MM.1S (cell line): ENCODE measurements at regions not wholly inside any gene's neighbourhood (a gene's known extent, or its start where the extent isn't known, plus 50 kb on each side); places are given as distances from the start of the nearest gene placed in this dataset.

ENCODE experiments used
- DNase-seq: peaks from one replicate; pipeline ENCODE4 v3.0.0-alpha.2; 2015
- H2AFZ ChIP-seq: fragments of 300-600 bp; sonication (generic); 2 replicates; pipeline ENCODE4 v1.6.0; 2016; ENCODE audit warnings: antibody characterized with exemption, low read length
- H3F3A ChIP-seq: fragments of 300-600 bp; sonication (generic); 2 replicates; pipeline ENCODE4 v1.6.1; 2016; ENCODE audit warnings: mild to moderate bottlenecking, antibody characterized with exemption, low read length, moderate library complexity, mixed read lengths; ENCODE audit not compliant: insufficient read depth
- H3K27ac ChIP-seq: fragments of 300-600 bp; sonication (generic); 2 replicates; pipeline ENCODE4 v1.5.1; 2016; ENCODE audit warnings: mild to moderate bottlenecking, low read length
- H3K27me3 ChIP-seq: fragments of 300-600 bp; sonication (generic); replicated peaks from 2 replicates; pipeline ENCODE4 v1.6.0; 2016; ENCODE audit warnings: low read length; ENCODE audit not compliant: insufficient read depth
- H3K36me3 ChIP-seq: fragments of 300-600 bp; sonication (generic); replicated peaks from 2 replicates; pipeline ENCODE4 v1.6.1; 2016; ENCODE audit warnings: mild to moderate bottlenecking, low read length, mixed read lengths; ENCODE audit not compliant: insufficient read depth
- H3K4me1 ChIP-seq: fragments of 300-600 bp; sonication (generic); 2 replicates; pipeline ENCODE4 v1.6.1; 2016; ENCODE audit warnings: low read length, mixed read lengths
- H3K4me2 ChIP-seq: fragments of 300-600 bp; sonication (generic); 2 replicates; pipeline ENCODE4 v1.6.0; 2016; ENCODE audit warnings: low read depth, low read length
- H3K4me3 ChIP-seq: fragments of 300-600 bp; sonication (generic); 2 replicates; pipeline ENCODE4 v1.5.1; 2016; ENCODE audit warnings: low read length, mixed read lengths
- H3K79me2 ChIP-seq: fragments of 300-600 bp; sonication (generic); 2 replicates; pipeline ENCODE4 v1.6.1; 2016; ENCODE audit warnings: mixed run types, low read length, mixed read lengths
- H3K9ac ChIP-seq: fragments of 300-600 bp; sonication (generic); 2 replicates; pipeline ENCODE4 v1.6.1; 2016; ENCODE audit warnings: low read length, mixed read lengths
- H3K9me2 ChIP-seq: fragments of 300-600 bp; sonication (generic); replicated peaks from 2 replicates; pipeline ENCODE4 v1.6.1; 2016; ENCODE audit warnings: mild to moderate bottlenecking, low read length, mixed read lengths; ENCODE audit not compliant: insufficient read depth
- H3K9me3 ChIP-seq: fragments of 300-600 bp; sonication (generic); replicated peaks from 2 replicates; pipeline ENCODE4 v1.6.1; 2016; ENCODE audit warnings: mild to moderate bottlenecking, low read length, mixed read lengths; ENCODE audit not compliant: insufficient read depth
- H4K20me1 ChIP-seq: fragments of 300-600 bp; sonication (generic); 2 replicates; pipeline ENCODE4 v1.6.1; 2016; ENCODE audit warnings: mild to moderate bottlenecking, low read length, moderate library complexity, mixed read lengths; ENCODE audit not compliant: insufficient read depth
- EZH2 ChIP-seq: fragments of 300-600 bp; sonication (generic); optimal IDR thresholded peaks from 2 replicates; pipeline ENCODE3; 2017; ENCODE audit warnings: low read depth, mild to moderate bottlenecking, antibody characterized with exemption, low read length, mixed read lengths
- EZH2phosphoT487 ChIP-seq: fragments of 300-600 bp; sonication (generic); IDR thresholded peaks from 2 replicates; pipeline ENCODE4 v1.6.1; 2018; ENCODE audit warnings: antibody characterized with exemption, low read length
- TF ChIP-seq, protein P1 (sequence below): fragments of 300-600 bp; sonication (generic); IDR thresholded peaks from 2 replicates; pipeline ENCODE4 v1.5.1; 2016; ENCODE audit warnings: antibody characterized with exemption, low read length, mixed read lengths

DNA sequence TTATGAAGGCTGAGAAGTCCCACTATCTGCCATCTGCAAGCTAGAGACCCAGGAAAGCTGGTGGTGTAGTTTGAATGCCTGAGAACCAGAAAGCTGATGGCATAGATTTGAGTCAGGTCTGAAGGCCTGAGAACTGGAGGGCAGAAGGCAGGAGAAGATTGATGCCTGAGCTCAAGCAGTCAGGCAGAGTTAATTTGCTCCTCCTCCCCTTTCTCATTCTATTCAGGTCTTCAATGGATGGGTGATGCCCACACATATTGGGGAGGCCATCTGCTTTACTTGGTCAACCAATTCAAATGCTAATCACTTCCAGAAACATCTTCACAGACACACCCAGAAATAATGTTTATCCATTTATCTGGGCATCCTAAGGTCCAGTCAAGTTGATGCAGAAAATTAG is 87.6 kb upstream of the CPLX2 start:
- H3K4me2 ChIP-seq, result no peak overlapping the region
- no peaks in the 10 kb centered on the region for H3F3A ChIP-seq
- no peak overlapping the region for H3K4me3 ChIP-seq
- no peaks in the 10 kb centered on the region for H3K9me2 ChIP-seq
- H3K9me3 ChIP-seq, result no peaks in the 10 kb centered on the region
- no peak overlapping the region for H3K9ac ChIP-seq
- no peaks in the 10 kb centered on the region for H3K27me3 ChIP-seq
- H2AFZ ChIP-seq, result no peak overlapping the region
- no peak overlapping the region for H3K27ac ChIP-seq
- no peak for DNase-seq
- no peaks in the 10 kb centered on the region for H4K20me1 ChIP-seq
- H3K36me3 ChIP-seq, result no peaks in the 10 kb centered on the region
- TF ChIP-seq, protein P1, sequence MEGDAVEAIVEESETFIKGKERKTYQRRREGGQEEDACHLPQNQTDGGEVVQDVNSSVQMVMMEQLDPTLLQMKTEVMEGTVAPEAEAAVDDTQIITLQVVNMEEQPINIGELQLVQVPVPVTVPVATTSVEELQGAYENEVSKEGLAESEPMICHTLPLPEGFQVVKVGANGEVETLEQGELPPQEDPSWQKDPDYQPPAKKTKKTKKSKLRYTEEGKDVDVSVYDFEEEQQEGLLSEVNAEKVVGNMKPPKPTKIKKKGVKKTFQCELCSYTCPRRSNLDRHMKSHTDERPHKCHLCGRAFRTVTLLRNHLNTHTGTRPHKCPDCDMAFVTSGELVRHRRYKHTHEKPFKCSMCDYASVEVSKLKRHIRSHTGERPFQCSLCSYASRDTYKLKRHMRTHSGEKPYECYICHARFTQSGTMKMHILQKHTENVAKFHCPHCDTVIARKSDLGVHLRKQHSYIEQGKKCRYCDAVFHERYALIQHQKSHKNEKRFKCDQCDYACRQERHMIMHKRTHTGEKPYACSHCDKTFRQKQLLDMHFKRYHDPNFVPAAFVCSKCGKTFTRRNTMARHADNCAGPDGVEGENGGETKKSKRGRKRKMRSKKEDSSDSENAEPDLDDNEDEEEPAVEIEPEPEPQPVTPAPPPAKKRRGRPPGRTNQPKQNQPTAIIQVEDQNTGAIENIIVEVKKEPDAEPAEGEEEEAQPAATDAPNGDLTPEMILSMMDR, result no peak
- TF ChIP-seq EZH2phosphoT487 (no peak), EZH2 (no peak)
- no peaks in the 10 kb centered on the region for H3K79me2 ChIP-seq
- H3K4me1 ChIP-seq, result no peaks in the 10 kb centered on the region

- H3K4me3 ChIP-seq, result no peak overlapping the region
- H3K27me3 ChIP-seq, result no peaks in the 10 kb centered on the region
- H3K27ac ChIP-seq, result no peak overlapping the region
- no peaks in the 10 kb centered on the region for H3K4me1 ChIP-seq
- no peaks in the 10 kb centered on the region for H3K9me2 ChIP-seq
- no peak overlapping the region for H2AFZ ChIP-seq
- no peaks in the 10 kb centered on the region for H4K20me1 ChIP-seq
- no peak for DNase-seq
- H3K79me2 ChIP-seq, result no peaks in the 10 kb centered on the region
- H3K4me2 ChIP-seq, result no peak overlapping the region
- no peak overlapping the region for H3K9ac ChIP-seq
- TF ChIP-seq EZH2phosphoT487, result no peak
- no peak for TF ChIP-seq EZH2
- TF ChIP-seq, protein P1, result no peak
- H3K36me3 ChIP-seq, result no peaks in the 10 kb centered on the region
- H3F3A ChIP-seq, result no peaks in the 10 kb centered on the region
- no peaks in the 10 kb centered on the region for H3K9me3 ChIP-seq
Observed at GRCh38 chr5:175784230-175784629, 87.1 kb upstream of the CPLX2 start.

DNA sequence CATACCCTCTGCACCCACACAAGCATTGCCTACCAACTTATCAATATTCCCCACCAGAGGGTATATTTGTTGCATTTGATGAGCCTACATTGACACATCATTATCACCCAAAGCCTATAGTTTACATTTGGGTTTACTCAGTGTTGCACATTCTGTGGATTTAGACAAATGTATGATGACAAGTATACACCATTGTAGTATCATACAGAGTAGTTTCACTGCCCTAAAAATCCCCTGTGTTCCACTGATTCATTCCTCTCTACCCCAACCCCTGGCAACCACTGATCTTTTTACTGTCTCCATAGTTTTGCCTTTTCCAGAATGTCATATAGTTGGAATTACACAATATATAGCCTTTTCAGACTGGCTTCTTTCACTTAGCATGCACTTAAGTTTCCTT is 85.7 kb upstream of the CPLX2 start:
- Histone ChIP-seq H3K36me3 (no peaks in the 10 kb centered on the region), H3K4me2 (no peak overlapping the region), H2AFZ (no peak overlapping the region), H3K4me3 (no peak overlapping the region), H3K9ac (no peak overlapping the region), H4K20me1 (no peaks in the 10 kb centered on the region), H3K79me2 (no peaks in the 10 kb centered on the region), H3K9me3 (no peaks in the 10 kb centered on the region), H3K9me2 (no peaks in the 10 kb centered on the region), H3K27me3 (no peaks in the 10 kb centered on the region), H3K4me1 (no peaks in the 10 kb centered on the region), H3K27ac (no peak overlapping the region), H3F3A (no peaks in the 10 kb centered on the region)
- DNase-seq, result no peak
- TF ChIP-seq EZH2phosphoT487 (no peak), EZH2 (no peak)
- TF ChIP-seq, protein P1, result no peak
